Loucy (cell line): ENCODE measurements at regions not wholly inside any gene's neighbourhood (a gene's known extent, or its start where the extent isn't known, plus 50 kb on each side); places are given as distances from the start of the nearest gene placed in this dataset.

Experiments used
- EZH2phosphoT487 ChIP-seq: fragments of 200-600 bp; IDR thresholded peaks from 2 replicates; pipeline ENCODE4 v1.6.1; 2018; ENCODE audit warnings: antibody characterized with exemption, mild to moderate bottlenecking, moderate library complexity, borderline replicate concordance
- TF ChIP-seq, protein P1 (sequence below): fragments of 200-600 bp; sonication (generic); conservative IDR thresholded peaks from 2 replicates; pipeline ENCODE4 v1.5.1; 2014; ENCODE audit warnings: mild to moderate bottlenecking, antibody characterized with exemption, low read length

GRCh38 chr2:239660390-239661230, 259.8 kb upstream of the HDAC4 start:
- TF ChIP-seq, protein P1, sequence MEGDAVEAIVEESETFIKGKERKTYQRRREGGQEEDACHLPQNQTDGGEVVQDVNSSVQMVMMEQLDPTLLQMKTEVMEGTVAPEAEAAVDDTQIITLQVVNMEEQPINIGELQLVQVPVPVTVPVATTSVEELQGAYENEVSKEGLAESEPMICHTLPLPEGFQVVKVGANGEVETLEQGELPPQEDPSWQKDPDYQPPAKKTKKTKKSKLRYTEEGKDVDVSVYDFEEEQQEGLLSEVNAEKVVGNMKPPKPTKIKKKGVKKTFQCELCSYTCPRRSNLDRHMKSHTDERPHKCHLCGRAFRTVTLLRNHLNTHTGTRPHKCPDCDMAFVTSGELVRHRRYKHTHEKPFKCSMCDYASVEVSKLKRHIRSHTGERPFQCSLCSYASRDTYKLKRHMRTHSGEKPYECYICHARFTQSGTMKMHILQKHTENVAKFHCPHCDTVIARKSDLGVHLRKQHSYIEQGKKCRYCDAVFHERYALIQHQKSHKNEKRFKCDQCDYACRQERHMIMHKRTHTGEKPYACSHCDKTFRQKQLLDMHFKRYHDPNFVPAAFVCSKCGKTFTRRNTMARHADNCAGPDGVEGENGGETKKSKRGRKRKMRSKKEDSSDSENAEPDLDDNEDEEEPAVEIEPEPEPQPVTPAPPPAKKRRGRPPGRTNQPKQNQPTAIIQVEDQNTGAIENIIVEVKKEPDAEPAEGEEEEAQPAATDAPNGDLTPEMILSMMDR = no peak
- TF ChIP-seq EZH2phosphoT487 = no peak
